Epithelial cell of proximal tubule (primary cell): ENCODE measurements at regions not wholly inside any gene's neighbourhood (a gene's known extent, or its start where the extent isn't known, plus 50 kb on each side); places are given as distances from the start of the nearest gene placed in this dataset.

Experiments
- DNase-seq: peaks from one replicate; pipeline ENCODE4 v3.0.0-alpha.2; 2011; ENCODE audit warnings: low read depth
- H3K4me3 ChIP-seq: 2 replicates; pipeline ENCODE4 v1.5.1; 2011; ENCODE audit warnings: low read depth, mild to moderate bottlenecking, low read length
- TF ChIP-seq, protein P1 (sequence below): conservative IDR thresholded peaks from 2 replicates; pipeline ENCODE4 v1.5.1; 2012; ENCODE audit warnings: low read depth, mild to moderate bottlenecking, low read length

DNA sequence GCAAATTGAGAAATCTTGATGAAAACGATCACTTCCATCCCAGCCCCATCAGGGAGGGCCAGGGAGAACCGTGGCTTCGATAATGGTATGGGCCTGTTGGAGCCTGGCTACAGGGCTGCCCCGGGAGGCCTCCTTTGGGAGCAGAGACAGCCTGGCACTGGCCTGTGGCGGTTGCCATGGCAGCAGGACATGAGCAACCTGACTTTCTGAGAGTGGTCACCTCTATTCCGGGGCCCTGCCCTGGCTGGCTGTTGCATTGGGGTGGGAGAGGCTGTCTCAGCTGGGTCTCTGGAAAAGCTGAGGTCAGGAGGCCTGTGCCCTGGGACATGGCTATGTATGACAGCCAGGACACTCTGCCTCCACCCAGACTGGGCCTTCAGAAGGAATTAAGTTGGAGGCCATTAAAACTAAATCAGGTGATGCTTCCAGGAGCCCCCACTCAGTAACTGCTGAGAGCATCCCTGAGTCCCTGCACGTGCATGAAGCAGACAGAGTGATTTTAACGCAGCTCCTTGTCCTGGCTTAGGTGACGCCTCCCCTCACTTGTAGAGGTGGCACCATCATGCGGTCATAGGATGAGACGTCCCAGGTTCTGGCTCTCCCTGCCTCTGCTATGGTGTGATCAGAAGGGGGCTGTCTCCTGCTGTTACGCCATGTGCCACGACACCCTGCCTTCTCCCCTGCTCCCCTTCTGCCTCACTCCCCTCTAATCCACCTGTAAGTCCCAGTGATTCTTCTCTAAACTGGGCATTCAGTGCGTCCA, 126.3 kb downstream of the SLC25A47 start:
- no peak for DNase-seq
- TF ChIP-seq, protein P1, sequence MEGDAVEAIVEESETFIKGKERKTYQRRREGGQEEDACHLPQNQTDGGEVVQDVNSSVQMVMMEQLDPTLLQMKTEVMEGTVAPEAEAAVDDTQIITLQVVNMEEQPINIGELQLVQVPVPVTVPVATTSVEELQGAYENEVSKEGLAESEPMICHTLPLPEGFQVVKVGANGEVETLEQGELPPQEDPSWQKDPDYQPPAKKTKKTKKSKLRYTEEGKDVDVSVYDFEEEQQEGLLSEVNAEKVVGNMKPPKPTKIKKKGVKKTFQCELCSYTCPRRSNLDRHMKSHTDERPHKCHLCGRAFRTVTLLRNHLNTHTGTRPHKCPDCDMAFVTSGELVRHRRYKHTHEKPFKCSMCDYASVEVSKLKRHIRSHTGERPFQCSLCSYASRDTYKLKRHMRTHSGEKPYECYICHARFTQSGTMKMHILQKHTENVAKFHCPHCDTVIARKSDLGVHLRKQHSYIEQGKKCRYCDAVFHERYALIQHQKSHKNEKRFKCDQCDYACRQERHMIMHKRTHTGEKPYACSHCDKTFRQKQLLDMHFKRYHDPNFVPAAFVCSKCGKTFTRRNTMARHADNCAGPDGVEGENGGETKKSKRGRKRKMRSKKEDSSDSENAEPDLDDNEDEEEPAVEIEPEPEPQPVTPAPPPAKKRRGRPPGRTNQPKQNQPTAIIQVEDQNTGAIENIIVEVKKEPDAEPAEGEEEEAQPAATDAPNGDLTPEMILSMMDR: no peak
- no peak overlapping the region for H3K4me3 ChIP-seq

GRCh38 chr14:100450049-100450448, 126.9 kb downstream of the SLC25A47 start:
- TF ChIP-seq, protein P1: no peak
- no peak overlapping the region for H3K4me3 ChIP-seq
- no peak for DNase-seq

- no peak for DNase-seq
- H3K4me3 ChIP-seq: no peak overlapping the region
- TF ChIP-seq, protein P1: no peak
Observed at GRCh38 chr14:100450736-100451135, 127.6 kb downstream of the SLC25A47 start.

GRCh38 chr14:100451264-100451663, 128.1 kb downstream of the SLC25A47 start:
- H3K4me3 ChIP-seq: no peak overlapping the region
- no peak for DNase-seq
- TF ChIP-seq, protein P1: no peak

- no peak for DNase-seq
- H3K4me3 ChIP-seq: no peak overlapping the region
- TF ChIP-seq, protein P1: no peak
Observed at GRCh38 chr14:100453930-100454329, 130.8 kb downstream of the SLC25A47 start.

DNA sequence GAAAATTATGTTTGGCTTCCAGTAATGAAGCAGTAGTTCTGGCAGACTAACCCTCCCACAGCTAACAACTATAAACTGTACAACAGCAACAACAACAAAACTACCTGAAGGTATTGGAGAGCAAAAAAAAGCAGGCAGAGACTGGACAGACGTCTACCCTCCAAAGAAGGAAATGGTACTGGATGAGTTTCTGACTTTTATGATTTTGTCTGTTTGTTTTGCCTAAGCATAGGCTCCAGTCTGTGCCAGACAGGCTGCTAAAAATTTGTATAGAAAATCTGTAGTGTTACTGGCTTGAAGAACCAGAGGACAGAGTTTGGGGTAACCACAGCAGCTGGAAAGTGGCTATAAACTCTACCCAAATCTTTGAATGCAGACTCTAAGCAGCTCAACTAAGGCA, 131.3 kb downstream of the SLC25A47 start:
- TF ChIP-seq, protein P1: no peak
- H3K4me3 ChIP-seq: no peak overlapping the region
- no peak for DNase-seq

- TF ChIP-seq, protein P1: no peak
- H3K4me3 ChIP-seq: no peak overlapping the region
- DNase-seq: no peak
Observed at GRCh38 chr14:100463937-100464336, 123.3 kb downstream of the BEGAIN start.
